ENCODE measurements at regions not wholly inside any gene's neighbourhood (a gene's known extent, or its start where the extent isn't known, plus 50 kb on each side); places are given as distances from the start of the nearest gene placed in this dataset.

DNA sequence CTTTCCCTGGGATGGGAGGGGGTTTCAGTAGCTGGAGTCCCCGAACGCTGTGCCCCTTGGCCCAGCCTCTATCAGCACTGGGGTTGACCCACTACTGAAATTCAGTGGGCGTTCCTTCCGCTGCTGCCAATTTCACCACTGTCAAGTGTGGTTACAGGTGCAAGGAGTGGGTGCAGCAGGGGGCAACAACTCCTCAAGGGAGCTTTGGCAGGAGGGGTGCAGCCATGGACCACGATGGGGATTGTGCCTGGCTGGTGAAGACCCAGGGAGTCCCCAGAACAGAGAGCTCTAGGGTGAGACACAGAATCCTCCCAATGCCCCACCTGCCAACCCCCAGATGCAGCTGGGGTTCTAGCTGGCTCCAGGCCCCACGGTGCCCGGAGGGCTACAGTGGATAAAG, 123.5 kb upstream of the SDK2 start:
- TF ChIP-seq, protein P1, sequence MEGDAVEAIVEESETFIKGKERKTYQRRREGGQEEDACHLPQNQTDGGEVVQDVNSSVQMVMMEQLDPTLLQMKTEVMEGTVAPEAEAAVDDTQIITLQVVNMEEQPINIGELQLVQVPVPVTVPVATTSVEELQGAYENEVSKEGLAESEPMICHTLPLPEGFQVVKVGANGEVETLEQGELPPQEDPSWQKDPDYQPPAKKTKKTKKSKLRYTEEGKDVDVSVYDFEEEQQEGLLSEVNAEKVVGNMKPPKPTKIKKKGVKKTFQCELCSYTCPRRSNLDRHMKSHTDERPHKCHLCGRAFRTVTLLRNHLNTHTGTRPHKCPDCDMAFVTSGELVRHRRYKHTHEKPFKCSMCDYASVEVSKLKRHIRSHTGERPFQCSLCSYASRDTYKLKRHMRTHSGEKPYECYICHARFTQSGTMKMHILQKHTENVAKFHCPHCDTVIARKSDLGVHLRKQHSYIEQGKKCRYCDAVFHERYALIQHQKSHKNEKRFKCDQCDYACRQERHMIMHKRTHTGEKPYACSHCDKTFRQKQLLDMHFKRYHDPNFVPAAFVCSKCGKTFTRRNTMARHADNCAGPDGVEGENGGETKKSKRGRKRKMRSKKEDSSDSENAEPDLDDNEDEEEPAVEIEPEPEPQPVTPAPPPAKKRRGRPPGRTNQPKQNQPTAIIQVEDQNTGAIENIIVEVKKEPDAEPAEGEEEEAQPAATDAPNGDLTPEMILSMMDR (IDR thresholded peaks at IDR 0.05), result no peak
- TF ChIP-seq POLR2A (IDR thresholded peaks at IDR 0.05), result no peak

Measured in lower leg skin (tissue), 3 donors.